Astrocyte (in vitro differentiated cells and primary cell): ENCODE measurements at regions not wholly inside any gene's neighbourhood (a gene's known extent, or its start where the extent isn't known, plus 50 kb on each side); places are given as distances from the start of the nearest gene placed in this dataset.

Experiments used
- DNase-seq: peaks from one replicate; pipeline ENCODE4 v3.0.0-alpha.2; 2010; ENCODE audit warnings: low read depth
- FAIRE-seq: peaks from 2 replicates; lab custom pipeline; 2011; peaks lifted over from hg19 to GRCh38; lab: Jason Lieb, UNC
- H2AFZ ChIP-seq: 2 replicates; pipeline ENCODE4 v1.6.0; 2012; ENCODE audit warnings: low read depth, low read length, inconsistent platforms
- H3K27ac ChIP-seq: 2 replicates; pipeline ENCODE4 v1.5.1; 2011; ENCODE audit warnings: low read depth, low read length, inconsistent platforms
- H3K27me3 ChIP-seq: 2 replicates; pipeline ENCODE4 v1.6.0; 2011; ENCODE audit warnings: low read length, inconsistent platforms; ENCODE audit not compliant: insufficient read depth
- H3K36me3 ChIP-seq: 2 replicates; pipeline ENCODE4 v1.5.1; 2011; ENCODE audit warnings: low read length, inconsistent platforms; ENCODE audit not compliant: insufficient read depth
- H3K4me1 ChIP-seq: 2 replicates; pipeline ENCODE4 v1.5.1; 2011; ENCODE audit warnings: low read length, inconsistent platforms; ENCODE audit not compliant: insufficient read depth
- H3K4me2 ChIP-seq: 2 replicates; pipeline ENCODE4 v1.6.0; 2012; ENCODE audit warnings: low read length, inconsistent platforms
- H3K4me3 ChIP-seq: 2 replicates; pipeline ENCODE4 v1.5.1; 2011; ENCODE audit warnings: low read depth, mild to moderate bottlenecking, low read length, inconsistent platforms; ENCODE audit not compliant: insufficient read depth
- H3K79me2 ChIP-seq: 2 replicates; pipeline ENCODE4 v1.6.0; 2012; ENCODE audit warnings: mild to moderate bottlenecking, low read length, inconsistent platforms; ENCODE audit not compliant: insufficient read depth
- H3K9ac ChIP-seq: 2 replicates; pipeline ENCODE4 v1.6.0; 2012; ENCODE audit warnings: mild to moderate bottlenecking, low read length, inconsistent platforms
- H3K9me3 ChIP-seq: 2 replicates; pipeline ENCODE4 v1.5.1; 2012; ENCODE audit warnings: low read depth, mild to moderate bottlenecking, low read length, inconsistent platforms; ENCODE audit not compliant: insufficient read depth
- H4K20me1 ChIP-seq: 2 replicates; pipeline ENCODE4 v1.6.0; 2012; ENCODE audit warnings: low read length, inconsistent platforms; ENCODE audit not compliant: insufficient read depth
- H3K27ac Mint-ChIP-seq: one replicate; pipeline ENCODE4 v1.8.0; 2021; ENCODE audit warnings: mild to moderate bottlenecking, mixed read lengths; ENCODE audit not compliant: unreplicated experiment
- H3K27me3 Mint-ChIP-seq: one replicate; pipeline ENCODE4 v1.8.0; 2021; ENCODE audit warnings: low read depth, mixed read lengths; ENCODE audit not compliant: unreplicated experiment
- H3K36me3 Mint-ChIP-seq: one replicate; pipeline ENCODE4 v1.8.0; 2021; ENCODE audit warnings: low read depth, mixed read lengths; ENCODE audit not compliant: unreplicated experiment
- H3K4me1 Mint-ChIP-seq: one replicate; pipeline ENCODE4 v1.8.0; 2021; ENCODE audit warnings: low read depth, mixed read lengths; ENCODE audit not compliant: unreplicated experiment
- H3K4me3 Mint-ChIP-seq: one replicate; pipeline ENCODE4 v1.8.0; 2021; ENCODE audit warnings: mild to moderate bottlenecking, moderate library complexity, mixed read lengths; ENCODE audit not compliant: unreplicated experiment
- H3K9me3 Mint-ChIP-seq: one replicate; pipeline ENCODE4 v1.8.0; 2021; ENCODE audit warnings: mild to moderate bottlenecking, mixed read lengths; ENCODE audit not compliant: unreplicated experiment
- CTCF ChIP-seq: IDR thresholded peaks from 2 replicates; pipeline ENCODE4 v1.5.1; 2011; ENCODE audit warnings: low read depth, mild to moderate bottlenecking, inconsistent platforms, low read length, moderate library complexity; ENCODE audit not compliant: insufficient read depth
- EZH2 ChIP-seq: IDR thresholded peaks from 2 replicates; pipeline ENCODE4 v1.6.1; 2012; ENCODE audit warnings: mild to moderate bottlenecking, low read length, inconsistent platforms; ENCODE audit not compliant: insufficient read depth

- no peaks in the 10 kb centered on the region for H3K36me3 ChIP-seq
- H3K4me2 ChIP-seq, result no peak overlapping the region
- H3K27ac Mint-ChIP-seq, result no peak overlapping the region
- no peak overlapping the region for H3K4me3 ChIP-seq
- H3K4me1 Mint-ChIP-seq, result peaks cover 24% of the 10 kb centered on the region
- no peaks in the 10 kb centered on the region for H3K9me3 ChIP-seq
- H3K27me3 Mint-ChIP-seq, result no peaks in the 10 kb centered on the region
- FAIRE-seq (no peak), DNase-seq (no peak)
- H2AFZ ChIP-seq, result no peak overlapping the region
- no peak overlapping the region for H3K27ac ChIP-seq
- H3K4me1 ChIP-seq, result peaks cover 18% of the 10 kb centered on the region
- no peak for TF ChIP-seq EZH2
- no peak for TF ChIP-seq CTCF
- no peaks in the 10 kb centered on the region for H3K79me2 ChIP-seq
- no peaks in the 10 kb centered on the region for H3K27me3 ChIP-seq
- no peaks in the 10 kb centered on the region for H3K9me3 Mint-ChIP-seq
- H3K36me3 Mint-ChIP-seq, result no peaks in the 10 kb centered on the region
- no peak overlapping the region for H3K9ac ChIP-seq
- H3K4me3 Mint-ChIP-seq, result no peak overlapping the region
- H4K20me1 ChIP-seq, result no peaks in the 10 kb centered on the region
Observed at GRCh38 chr11:57069942-57070341, 81.2 kb downstream of the OR5AK2 start.

- no peaks in the 10 kb centered on the region for H3K27me3 ChIP-seq
- Mint-ChIP-seq H3K4me1 (peaks cover 24% of the 10 kb centered on the region), H3K27me3 (no peaks in the 10 kb centered on the region), H3K4me3 (no peak overlapping the region), H3K27ac (peak overlapping the region; percentile 92), H3K9me3 (no peaks in the 10 kb centered on the region), H3K36me3 (no peaks in the 10 kb centered on the region)
- no peaks in the 10 kb centered on the region for H3K9me3 ChIP-seq
- no peaks in the 10 kb centered on the region for H3K36me3 ChIP-seq
- H3K4me1 ChIP-seq, result peaks cover 20% of the 10 kb centered on the region
- H3K9ac ChIP-seq, result peak overlapping the region; percentile 20
- H3K79me2 ChIP-seq, result no peaks in the 10 kb centered on the region
- no peak overlapping the region for H2AFZ ChIP-seq
- FAIRE-seq (peak; percentile 69), DNase-seq (peak; percentile 11)
- H3K4me3 ChIP-seq, result no peak overlapping the region
- no peaks in the 10 kb centered on the region for H4K20me1 ChIP-seq
- TF ChIP-seq EZH2, result no peak
- TF ChIP-seq CTCF, result no peak
- H3K27ac ChIP-seq, result peak overlapping the region; percentile 61
- H3K4me2 ChIP-seq, result peak overlapping the region; percentile 37
Observed at GRCh38 chr11:57071829-57072228, 83.1 kb downstream of the OR5AK2 start.

- no peaks in the 10 kb centered on the region for H3K36me3 Mint-ChIP-seq
- H3K36me3 ChIP-seq, result no peaks in the 10 kb centered on the region
- H3K27me3 ChIP-seq, result no peaks in the 10 kb centered on the region
- H4K20me1 ChIP-seq, result no peaks in the 10 kb centered on the region
- H3K4me2 ChIP-seq, result peak overlapping the region; percentile 37
- DNase-seq, result peak; percentile 98
- no peak overlapping the region for H2AFZ ChIP-seq
- H3K9me3 Mint-ChIP-seq, result no peaks in the 10 kb centered on the region
- TF ChIP-seq EZH2, result no peak
- TF ChIP-seq CTCF, result no peak
- H3K4me1 Mint-ChIP-seq, result peaks cover 24% of the 10 kb centered on the region
- FAIRE-seq, result peak; percentile 98
- H3K4me1 ChIP-seq, result peaks cover 20% of the 10 kb centered on the region
- no peak overlapping the region for H3K4me3 Mint-ChIP-seq
- peak overlapping the region; percentile 67 for H3K27ac ChIP-seq
- no peak overlapping the region for H3K4me3 ChIP-seq
- H3K9me3 ChIP-seq, result no peaks in the 10 kb centered on the region
- peak overlapping the region; percentile 24 for H3K9ac ChIP-seq
- no peaks in the 10 kb centered on the region for H3K27me3 Mint-ChIP-seq
- H3K79me2 ChIP-seq, result no peaks in the 10 kb centered on the region
- H3K27ac Mint-ChIP-seq, result peak overlapping the region; percentile 92
Observed at GRCh38 chr11:57072640-57073039, 83.9 kb downstream of the OR5AK2 start.
